Natural killer cell (primary cell): ENCODE measurements at regions not wholly inside any gene's neighbourhood (a gene's known extent, or its start where the extent isn't known, plus 50 kb on each side); places are given as distances from the start of the nearest gene placed in this dataset.

Experiments
- ATAC-seq, 3 donors: fragments of 150-1000 bp in 2 of 3; fragments of 200-7000 bp in 1 of 3; cut with Tn5 transposase; 1 replicate in 1 of 3; 2 replicates in 2 of 3; pipeline ENCODE4 v1.10.0; 2021; ENCODE audit warnings: mild to moderate bottlenecking in 2 of 3, moderate library complexity in 2 of 3
- DNase-seq, 2 donors: peaks; one replicate each; pipeline versions ENCODE4 v3.0.0 to v3.0.0-alpha.2; 2013 to 2021; ENCODE audit warnings: mixed read lengths in 1 of 2
- H3K27ac ChIP-seq: one replicate; pipeline ENCODE4 v1.5.1; 2013; ENCODE audit warnings: mild to moderate bottlenecking, low read length
- H3K27me3 ChIP-seq: one replicate; pipeline ENCODE4 v1.6.1; 2013; ENCODE audit warnings: low read length; ENCODE audit not compliant: control insufficient read depth, insufficient read depth
- H3K36me3 ChIP-seq: one replicate; pipeline ENCODE4 v1.6.1; 2013; ENCODE audit warnings: low read length; ENCODE audit not compliant: control insufficient read depth, insufficient read depth
- H3K4me1 ChIP-seq: one replicate; pipeline ENCODE4 v1.6.1; 2013; ENCODE audit warnings: low read length; ENCODE audit not compliant: control insufficient read depth, insufficient read depth
- H3K4me3 ChIP-seq: one replicate; pipeline ENCODE4 v1.5.1; 2013; ENCODE audit warnings: low read length
- H3K9me3 ChIP-seq: one replicate; pipeline ENCODE4 v1.6.1; 2013; ENCODE audit warnings: low read length; ENCODE audit not compliant: control insufficient read depth, insufficient read depth
- H3K27ac Mint-ChIP-seq, 2 donors: one replicate each; pipeline ENCODE4 v1.8.0; 2022; ENCODE audit warnings: mild to moderate bottlenecking in 2 of 2, mixed read lengths in 2 of 2, moderate library complexity in 1 of 2
- H3K27me3 Mint-ChIP-seq, 2 donors: one replicate each; pipeline ENCODE4 v1.8.0; 2022; ENCODE audit warnings: low read depth in 2 of 2, mixed read lengths in 2 of 2
- H3K36me3 Mint-ChIP-seq: one replicate; pipeline ENCODE4 v1.8.0; 2022; ENCODE audit warnings: mixed read lengths
- H3K4me1 Mint-ChIP-seq, 2 donors: one replicate each; pipeline ENCODE4 v1.8.0; 2022; ENCODE audit warnings: mixed read lengths in 2 of 2
- H3K4me3 Mint-ChIP-seq: one replicate; pipeline ENCODE4 v1.8.0; 2022; ENCODE audit warnings: mild to moderate bottlenecking, moderate library complexity, mixed read lengths
- H3K9me3 Mint-ChIP-seq, 2 donors: one replicate each; pipeline ENCODE4 v1.8.0; 2022; ENCODE audit warnings: mixed read lengths in 2 of 2
- WGBS: methylation state at CpG from one replicate; pipeline ENCODE4 v1.1.7; 2013; ENCODE audit warnings: missing lambda C conversion rate; ENCODE audit not compliant: insufficient coverage; 5-methylcytosine and 5-hydroxymethylcytosine counted together
- intact Hi-C: fragments of 100-400 bp; cut with micrococcal nuclease; formaldehyde crosslinking; loops from one replicate; pipeline ENCODE4 v1.14.2; 2022
- TF ChIP-seq, protein P1 (sequence below): fragments of 200-600 bp; IDR thresholded peaks from one replicate; pipeline ENCODE4 v1.8.0; 2022; ENCODE audit warnings: antibody characterized with exemption

DNA sequence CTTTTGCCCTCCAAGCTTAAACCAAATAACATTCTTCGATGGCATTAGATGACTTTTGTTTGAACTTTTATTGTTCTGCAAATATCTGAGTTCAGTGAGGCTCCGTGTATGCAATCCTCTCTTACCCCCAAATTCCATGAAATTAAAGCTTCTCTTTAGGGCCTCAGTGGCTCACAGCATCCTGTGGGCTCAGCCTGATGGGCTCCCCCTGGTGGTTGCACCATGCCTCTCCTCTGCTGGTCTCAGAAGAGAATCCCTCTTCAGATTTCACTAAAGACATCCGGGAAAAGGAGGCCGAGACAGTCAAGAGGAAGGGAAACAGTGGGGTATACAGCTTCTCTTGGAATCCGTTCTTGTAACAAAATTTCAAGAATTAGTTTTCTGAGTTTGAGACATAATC is 331.6 kb upstream of the NT5E start:
- Histone ChIP-seq H3K27ac (no peak overlapping the region), H3K9me3 (no peaks in the 10 kb centered on the region), H3K4me1 (no peaks in the 10 kb centered on the region), H3K36me3 (no peaks in the 10 kb centered on the region), H3K27me3 (no peaks in the 10 kb centered on the region), H3K4me3 (no peak overlapping the region)
- Mint-ChIP-seq H3K4me1 (no peaks in the 10 kb centered on the region), H3K27ac (no peak overlapping the region), H3K9me3 (peaks cover 0 to 6% of the 10 kb centered on the region in 2 donors), H3K27me3 (no peaks in the 10 kb centered on the region), H3K36me3 (no peaks in the 10 kb centered on the region), H3K4me3 (no peak overlapping the region)
- WGBS, result 87% methylated on average over 3 of the region's 5 CpGs
- no peak for ATAC-seq
- TF ChIP-seq, protein P1, sequence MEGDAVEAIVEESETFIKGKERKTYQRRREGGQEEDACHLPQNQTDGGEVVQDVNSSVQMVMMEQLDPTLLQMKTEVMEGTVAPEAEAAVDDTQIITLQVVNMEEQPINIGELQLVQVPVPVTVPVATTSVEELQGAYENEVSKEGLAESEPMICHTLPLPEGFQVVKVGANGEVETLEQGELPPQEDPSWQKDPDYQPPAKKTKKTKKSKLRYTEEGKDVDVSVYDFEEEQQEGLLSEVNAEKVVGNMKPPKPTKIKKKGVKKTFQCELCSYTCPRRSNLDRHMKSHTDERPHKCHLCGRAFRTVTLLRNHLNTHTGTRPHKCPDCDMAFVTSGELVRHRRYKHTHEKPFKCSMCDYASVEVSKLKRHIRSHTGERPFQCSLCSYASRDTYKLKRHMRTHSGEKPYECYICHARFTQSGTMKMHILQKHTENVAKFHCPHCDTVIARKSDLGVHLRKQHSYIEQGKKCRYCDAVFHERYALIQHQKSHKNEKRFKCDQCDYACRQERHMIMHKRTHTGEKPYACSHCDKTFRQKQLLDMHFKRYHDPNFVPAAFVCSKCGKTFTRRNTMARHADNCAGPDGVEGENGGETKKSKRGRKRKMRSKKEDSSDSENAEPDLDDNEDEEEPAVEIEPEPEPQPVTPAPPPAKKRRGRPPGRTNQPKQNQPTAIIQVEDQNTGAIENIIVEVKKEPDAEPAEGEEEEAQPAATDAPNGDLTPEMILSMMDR, result no peak
- intact Hi-C loops, result no loop called here
- no peak for DNase-seq

DNA sequence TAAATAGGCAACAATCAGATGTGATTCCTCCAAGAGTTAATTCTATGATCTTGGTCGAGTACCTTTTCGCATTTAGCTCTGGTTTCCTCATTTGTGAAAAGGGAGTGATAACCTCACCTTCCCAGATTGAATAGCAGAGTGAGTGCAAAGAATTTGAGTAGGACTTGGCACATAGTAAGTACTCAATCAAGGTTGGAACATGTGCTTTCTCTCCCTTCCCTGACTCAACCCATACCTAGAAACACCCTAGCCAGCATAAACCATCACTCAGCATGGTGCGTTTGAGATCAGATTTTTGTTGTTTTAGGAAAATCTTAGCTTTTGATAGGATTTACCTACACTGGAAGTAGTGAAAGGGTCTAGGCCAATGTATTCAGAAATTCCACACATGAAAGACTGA is 333.4 kb upstream of the NT5E start:
- intact Hi-C loops, result no loop called here
- Histone ChIP-seq H3K9me3 (no peaks in the 10 kb centered on the region), H3K27ac (no peak overlapping the region), H3K4me1 (no peaks in the 10 kb centered on the region), H3K36me3 (no peaks in the 10 kb centered on the region), H3K27me3 (no peaks in the 10 kb centered on the region), H3K4me3 (no peak overlapping the region)
- TF ChIP-seq, protein P1, result no peak
- Mint-ChIP-seq H3K27ac (no peak overlapping the region), H3K36me3 (no peaks in the 10 kb centered on the region), H3K27me3 (no peaks in the 10 kb centered on the region), H3K4me3 (no peak overlapping the region), H3K9me3 (peaks cover 0 to 3% of the 10 kb centered on the region in 2 donors), H3K4me1 (no peaks in the 10 kb centered on the region)
- DNase-seq, result no peak
- no peak for ATAC-seq
- 90% methylated on average over 2 of the region's 3 CpGs for WGBS

DNA sequence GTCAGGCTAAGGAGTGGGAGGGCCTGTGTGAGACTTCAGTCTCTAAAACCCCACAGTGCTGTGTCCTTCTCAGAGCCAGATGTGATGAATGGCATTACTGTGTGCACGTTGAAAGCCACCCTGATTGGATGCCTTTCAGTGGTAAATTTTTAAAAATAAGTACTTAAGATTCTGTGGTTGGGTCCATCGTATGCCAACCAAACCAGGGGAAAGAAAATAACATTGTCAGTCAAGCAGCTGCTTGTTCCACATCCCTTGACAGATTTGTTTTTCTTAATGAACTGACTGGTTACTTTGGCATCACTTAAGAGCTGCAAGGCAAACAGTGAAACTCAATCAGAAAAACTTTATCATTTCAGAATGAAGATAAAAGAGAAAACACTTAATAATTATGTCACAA is 334.0 kb upstream of the NT5E start:
- H3K4me1 Mint-ChIP-seq, result no peaks in the 10 kb centered on the region
- TF ChIP-seq, protein P1, result no peak
- WGBS, result 87% methylated on average over 2 of the region's 2 CpGs

DNA sequence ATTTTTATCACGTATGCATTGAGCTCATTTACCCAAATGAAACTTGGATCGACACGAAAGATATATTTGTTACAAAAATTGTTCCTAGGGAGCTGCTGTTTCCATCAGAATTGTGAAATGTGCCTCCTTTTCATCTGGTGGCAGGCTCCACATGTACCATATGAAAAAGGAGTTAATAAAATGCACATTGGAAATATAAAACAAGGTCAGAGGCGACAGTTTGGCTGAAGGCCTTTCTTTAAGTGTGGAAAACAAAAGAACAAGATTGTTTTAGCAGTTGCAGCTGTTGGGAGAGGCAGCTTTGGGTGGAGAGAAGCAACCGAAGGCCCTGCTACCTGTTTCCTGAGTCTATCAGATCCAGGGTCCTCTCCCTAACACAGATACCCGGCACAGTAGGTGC is 334.5 kb upstream of the NT5E start:
- H3K4me1 Mint-ChIP-seq, result no peaks in the 10 kb centered on the region
- no peaks in the 10 kb centered on the region for H3K36me3 Mint-ChIP-seq
- H3K4me3 Mint-ChIP-seq, result no peak overlapping the region
- Histone ChIP-seq H3K36me3 (no peaks in the 10 kb centered on the region), H3K9me3 (no peaks in the 10 kb centered on the region), H3K27me3 (no peaks in the 10 kb centered on the region), H3K27ac (no peak overlapping the region), H3K4me1 (no peaks in the 10 kb centered on the region), H3K4me3 (no peak overlapping the region)
- intact Hi-C loops, result no loop called here
- ATAC-seq (no peak), DNase-seq (no peak)
- 84% methylated on average over 5 of the region's 6 CpGs for WGBS
- H3K9me3 Mint-ChIP-seq, result peaks cover 0 to 3% of the 10 kb centered on the region in 2 donors
- TF ChIP-seq, protein P1, result no peak
- H3K27me3 Mint-ChIP-seq, result no peaks in the 10 kb centered on the region
- no peak overlapping the region for H3K27ac Mint-ChIP-seq

More for the DNA sequence above, 334.0 kb upstream of the NT5E start:
- intact Hi-C loops, result no loop called here
- ATAC-seq, result no peak
- no peak for DNase-seq
- H3K9me3 ChIP-seq, result no peaks in the 10 kb centered on the region
- Mint-ChIP-seq H3K27me3 (no peaks in the 10 kb centered on the region), H3K4me3 (no peak overlapping the region), H3K27ac (no peak overlapping the region), H3K9me3 (peaks cover 0 to 3% of the 10 kb centered on the region in 2 donors), H3K36me3 (no peaks in the 10 kb centered on the region)
- no peaks in the 10 kb centered on the region for H3K27me3 ChIP-seq
- no peaks in the 10 kb centered on the region for H3K36me3 ChIP-seq
- H3K4me3 ChIP-seq, result no peak overlapping the region
- no peak overlapping the region for H3K27ac ChIP-seq
- no peaks in the 10 kb centered on the region for H3K4me1 ChIP-seq
